Suppressor macrophage treated with lipopolysaccharide for 1 hour (primary cell): ENCODE measurements at regions not wholly inside any gene's neighbourhood (a gene's known extent, or its start where the extent isn't known, plus 50 kb on each side); places are given as distances from the start of the nearest gene placed in this dataset.

ENCODE experiments used
- DNase-seq, 3 donors: peaks; one replicate each; pipeline ENCODE4 v3.0.0-alpha.2; 2020 to 2022

DNA sequence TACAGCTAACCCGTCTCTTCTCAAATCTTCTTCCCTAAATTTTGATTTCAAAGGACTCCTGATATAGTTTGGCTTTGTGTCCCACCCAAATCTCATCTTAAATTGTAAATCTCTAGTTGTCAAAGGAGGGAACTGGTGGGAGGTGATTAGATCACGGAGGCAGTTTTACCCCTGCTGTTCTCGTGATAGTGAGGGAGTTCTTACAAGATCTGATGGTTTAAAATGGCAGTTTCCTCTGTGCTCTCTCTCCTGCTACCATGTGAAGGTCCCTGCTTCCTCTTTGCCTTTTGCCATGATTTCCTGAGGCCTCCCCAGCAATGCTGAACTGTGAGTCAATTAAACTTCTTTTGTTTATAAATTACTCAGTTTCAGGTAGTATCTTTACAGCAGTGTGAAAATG is 269.3 kb downstream of the POLR1F start:
- DNase-seq, result peak; percentile 10 to 36 (median 15)

DNA sequence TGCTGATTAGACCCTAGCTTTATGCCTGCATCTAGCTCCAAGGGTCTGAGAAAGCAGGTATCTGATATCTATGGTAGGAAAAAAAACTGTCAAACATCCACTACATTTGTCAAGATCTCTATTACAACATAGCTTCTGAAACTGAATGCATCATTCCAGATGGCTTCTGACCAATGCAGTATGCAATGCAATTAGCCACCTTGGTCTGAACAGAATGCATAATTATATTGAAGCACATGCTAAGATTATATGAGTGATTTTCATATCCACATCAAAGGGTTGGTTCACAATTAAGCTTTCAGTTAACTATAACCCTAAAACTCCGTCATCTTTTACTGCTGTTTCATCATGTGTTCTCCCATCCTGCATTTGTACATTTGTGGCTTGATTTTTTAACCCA is 271.4 kb downstream of the POLR1F start:
- no peak for DNase-seq

DNA sequence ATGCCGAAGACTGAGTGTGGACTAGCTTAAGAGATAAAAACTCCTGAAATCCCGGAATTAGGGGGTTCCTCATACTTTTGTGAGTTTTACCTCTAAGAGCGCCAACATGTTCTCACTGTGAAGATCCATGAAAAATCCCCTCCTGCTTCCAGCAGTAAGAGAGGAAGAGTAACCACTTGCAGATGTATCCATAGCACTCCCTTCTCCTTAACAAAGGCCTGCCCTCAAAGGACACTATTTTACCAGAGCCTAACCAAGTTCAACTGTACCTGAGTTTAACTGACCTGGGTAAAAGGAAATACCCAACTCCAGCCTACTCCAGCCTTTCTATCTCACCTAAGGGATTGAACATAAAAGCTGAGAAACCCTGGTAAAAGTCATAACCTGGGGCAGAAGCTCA is 280.9 kb downstream of the POLR1F start:
- no peak for DNase-seq

DNA sequence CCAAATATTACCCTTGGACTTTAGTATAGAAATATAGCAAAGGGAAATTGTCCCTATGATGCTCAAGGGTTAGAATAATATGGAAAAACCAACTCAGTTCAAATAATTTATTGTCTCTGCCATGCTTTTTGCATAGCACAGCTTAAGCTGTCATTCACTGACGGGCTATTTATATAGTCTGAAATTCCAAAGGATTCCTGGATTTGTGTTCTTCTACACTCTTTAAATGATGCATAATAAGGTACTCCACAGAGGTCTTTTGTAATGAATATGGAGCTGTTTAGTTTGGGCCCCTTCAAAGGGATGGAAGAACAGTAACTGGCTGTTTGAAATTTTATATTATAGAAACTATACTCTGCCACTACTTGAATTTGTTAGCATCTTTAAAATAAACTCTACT is 276.6 kb upstream of the FERD3L start:
- no peak for DNase-seq

DNA sequence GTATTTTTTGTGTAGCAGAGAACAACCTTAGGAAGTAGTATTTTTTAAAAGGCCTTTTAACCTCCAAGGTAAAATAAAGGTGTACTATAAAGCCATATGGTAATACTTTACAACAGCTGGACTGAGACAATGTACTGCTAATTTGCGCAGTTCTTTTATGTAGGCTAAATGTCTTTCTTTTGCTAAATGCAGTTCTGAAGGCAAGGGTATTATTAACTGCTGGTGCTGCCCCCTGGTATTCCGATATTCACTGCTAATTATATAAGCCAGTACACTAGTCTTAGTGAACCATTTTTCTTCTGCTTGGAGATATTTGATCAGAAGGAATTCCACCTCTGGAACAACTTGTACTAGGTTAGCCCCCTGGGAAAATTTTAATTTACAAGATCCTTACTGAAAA is 272.0 kb upstream of the FERD3L start:
- DNase-seq, result no peak

DNA sequence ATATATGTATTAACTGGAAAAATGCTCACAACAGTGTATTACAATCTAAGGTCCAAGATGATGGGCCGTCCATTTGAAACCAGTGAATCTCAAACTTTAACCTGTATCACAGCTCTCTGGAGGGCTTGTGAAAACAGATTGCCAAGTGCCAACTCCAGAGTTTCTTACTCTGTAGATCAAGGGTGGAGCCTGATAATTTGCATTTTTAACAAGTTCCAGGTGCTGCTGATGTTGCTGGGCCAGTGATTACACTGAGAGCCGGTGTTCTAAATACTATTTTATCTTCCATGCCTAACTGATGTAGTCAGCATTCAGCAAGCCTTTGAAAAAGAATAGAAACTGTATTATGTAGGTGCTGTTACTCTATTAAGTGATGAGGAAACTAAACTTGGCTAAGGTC is 269.9 kb upstream of the FERD3L start:
- DNase-seq, result no peak

DNA sequence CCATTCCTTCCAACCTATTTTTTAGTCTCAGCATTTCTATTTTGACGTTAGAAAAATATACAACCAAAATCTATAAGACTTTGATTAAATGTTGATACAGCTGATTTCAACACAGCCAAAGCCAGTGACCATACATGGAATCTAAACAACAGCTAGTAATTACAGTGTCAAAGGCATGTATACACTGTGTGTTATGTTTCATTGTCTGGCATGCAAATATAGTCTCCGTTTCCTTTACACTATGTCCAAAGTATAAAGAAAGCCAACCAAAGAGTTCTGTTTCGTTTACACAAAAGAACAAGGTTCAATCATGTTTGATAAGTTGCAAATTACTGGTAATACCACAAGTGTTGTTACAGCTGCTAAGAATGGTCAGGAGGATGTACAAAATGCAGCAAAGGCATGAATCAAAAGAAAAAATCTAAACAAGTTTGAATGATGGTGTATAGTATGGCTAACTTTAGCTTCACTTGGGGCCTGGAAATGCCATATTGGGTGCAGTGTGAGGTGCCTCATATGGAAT is 268.3 kb upstream of the FERD3L start:
- no peak for DNase-seq

DNA sequence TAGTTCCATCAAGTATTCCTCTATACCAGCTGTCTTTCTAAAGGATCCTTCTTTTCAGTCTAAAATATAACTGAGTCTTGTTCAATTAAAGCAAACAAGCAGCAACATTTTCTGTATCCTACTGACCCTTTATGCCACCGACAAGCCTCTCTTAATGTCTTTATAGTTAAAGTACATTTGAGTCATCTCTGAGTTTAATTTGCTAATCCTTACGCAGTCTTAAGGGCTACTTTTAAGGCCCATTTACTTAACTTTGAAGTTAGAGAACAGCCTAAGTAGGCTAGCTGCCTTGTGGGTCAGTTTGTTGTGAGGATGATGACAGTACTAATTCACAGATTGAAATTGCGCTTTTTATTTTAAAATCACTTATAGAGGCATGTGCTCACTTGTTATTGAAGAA is 265.5 kb upstream of the FERD3L start:
- no peak for DNase-seq

DNA sequence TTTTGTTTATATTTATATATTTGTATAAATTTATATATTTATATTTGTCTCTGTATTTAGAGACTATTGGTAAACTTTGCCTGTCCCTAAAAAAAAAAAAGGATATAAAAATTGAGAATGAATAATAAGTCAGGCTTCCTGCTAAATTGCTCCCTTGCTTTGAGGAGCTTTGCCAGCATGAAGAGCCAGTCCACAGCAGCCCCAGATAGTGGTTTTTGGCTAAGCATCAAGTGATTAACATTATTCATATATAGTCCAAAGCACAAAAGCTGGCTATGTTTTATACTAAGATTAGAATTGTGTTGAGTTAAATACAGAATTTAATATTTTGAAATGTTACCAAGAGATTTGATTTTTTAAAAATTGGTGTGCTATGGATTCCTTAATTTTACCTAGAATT is 264.9 kb upstream of the FERD3L start:
- no peak for DNase-seq

DNA sequence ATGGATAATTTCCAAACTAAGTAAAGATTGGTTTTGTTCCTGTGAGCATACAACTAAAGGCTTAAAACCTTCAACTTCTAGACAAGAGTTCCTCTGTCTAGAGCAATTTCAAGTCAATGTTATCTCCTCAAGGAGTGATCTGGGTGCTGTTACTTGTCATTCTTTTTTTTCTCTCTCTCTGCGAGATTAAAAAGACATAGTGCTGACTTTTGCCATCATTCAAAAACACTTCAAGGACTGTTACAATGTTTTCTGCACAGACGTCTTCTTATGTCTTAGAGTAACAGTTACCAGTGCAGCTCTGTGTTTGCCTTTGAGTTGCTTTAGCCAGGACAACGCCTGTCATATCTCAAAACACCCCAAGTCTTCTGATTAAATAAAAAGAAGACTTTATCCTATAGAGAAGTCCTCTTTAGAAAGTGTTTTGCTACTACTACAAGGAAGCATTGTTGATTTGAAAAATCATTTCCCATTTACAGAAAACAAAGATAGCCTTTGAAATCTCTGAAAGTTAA is 263.5 kb upstream of the FERD3L start:
- DNase-seq, result no peak

DNA sequence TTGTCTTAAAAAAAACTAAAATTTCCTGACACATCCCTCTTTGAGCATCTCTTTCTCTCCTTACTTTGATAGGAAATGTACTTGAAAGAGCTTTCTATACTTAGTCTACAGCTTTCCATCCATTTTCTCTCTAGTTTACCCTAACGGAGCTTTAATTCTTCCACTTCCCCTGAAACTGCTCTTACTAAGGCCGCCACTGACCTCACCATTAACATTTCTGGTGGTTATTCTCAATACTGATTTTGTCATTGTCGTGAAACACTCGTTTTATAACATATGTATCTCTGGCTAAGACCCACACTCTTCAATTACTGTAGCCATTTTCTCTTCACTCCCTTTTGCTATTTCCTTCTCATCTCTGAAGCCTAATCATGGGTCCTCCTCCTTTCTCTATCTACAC is 262.0 kb upstream of the FERD3L start:
- DNase-seq, result no peak

DNA sequence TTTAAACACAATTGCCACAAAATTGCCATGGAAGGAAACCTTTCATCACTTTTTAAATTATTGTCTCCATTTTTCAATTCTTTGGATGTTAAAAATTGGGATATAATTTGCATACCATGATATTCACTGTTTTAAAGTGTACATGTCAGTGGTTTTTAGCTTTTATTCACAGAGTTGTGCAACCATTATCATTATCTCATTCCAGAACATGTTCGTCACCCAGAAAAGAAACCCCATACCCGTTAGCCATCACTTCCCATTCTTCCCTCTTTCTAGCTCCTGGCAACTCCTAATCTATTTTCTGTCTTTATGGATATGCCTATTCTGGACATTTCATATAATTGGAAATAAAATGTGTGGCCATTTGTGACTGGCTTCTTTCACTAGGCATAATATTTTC is 260.3 kb upstream of the FERD3L start:
- peak; percentile 50 to 75 (median 67) for DNase-seq

DNA sequence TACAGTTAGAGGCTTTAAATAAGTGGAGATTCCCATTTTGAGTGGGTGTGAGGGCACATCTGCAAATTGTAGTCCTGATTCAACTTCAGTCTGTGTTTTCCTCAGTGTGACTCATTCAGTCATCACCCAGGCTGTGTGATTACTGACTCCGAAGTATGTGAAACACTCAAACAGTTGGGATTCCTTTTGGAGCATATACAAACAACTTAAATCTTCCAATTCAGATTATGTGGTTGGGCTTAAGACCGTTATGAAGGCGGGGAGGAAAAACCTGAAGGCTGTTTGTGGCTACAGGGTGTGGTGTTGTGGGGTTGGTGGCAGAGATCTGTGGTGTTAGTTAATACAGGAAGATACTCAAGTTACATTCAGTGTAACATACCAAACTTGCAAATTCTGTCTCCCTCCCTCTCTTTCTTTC is 259.7 kb upstream of the FERD3L start:
- DNase-seq, result peak; percentile 79 to 95 (median 92)

DNA sequence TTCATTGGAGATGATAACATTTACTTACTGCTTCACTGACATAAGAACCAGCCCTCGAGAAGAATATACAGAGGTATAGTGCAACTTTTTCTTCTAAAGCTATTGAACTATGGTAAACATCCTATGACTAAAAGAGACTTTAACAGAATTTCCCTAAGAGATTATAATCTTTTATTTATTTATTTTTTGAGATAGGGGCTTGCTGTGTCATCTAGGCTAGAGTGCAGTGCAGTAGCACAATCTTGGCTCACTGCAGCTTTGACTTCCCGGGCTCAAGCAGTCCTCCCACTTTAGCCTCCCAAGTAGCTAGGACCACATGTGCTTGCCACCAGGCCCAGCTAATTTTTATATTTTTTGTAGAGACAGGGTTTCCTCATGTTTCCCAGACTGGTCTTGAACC is 258.5 kb upstream of the FERD3L start:
- no peak for DNase-seq

DNA sequence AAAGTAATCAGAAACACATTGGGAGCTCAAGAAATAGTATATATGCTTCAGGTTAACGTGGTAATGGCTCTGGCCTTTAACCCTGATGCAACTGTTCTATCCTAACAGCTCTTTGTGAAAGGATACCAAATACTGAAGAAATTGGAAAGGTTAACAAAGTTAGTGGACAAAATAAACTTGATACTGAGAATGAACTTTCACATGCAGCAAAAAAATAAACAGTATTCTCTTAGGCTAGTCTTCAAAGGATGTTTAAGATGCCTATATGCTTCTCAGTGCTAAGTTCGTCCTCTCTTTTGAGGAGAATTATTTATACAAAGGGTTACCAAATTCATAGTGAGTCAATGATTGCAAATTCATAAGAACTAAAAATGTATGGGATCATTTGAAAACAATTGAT is 256.2 kb upstream of the FERD3L start:
- no peak for DNase-seq

DNA sequence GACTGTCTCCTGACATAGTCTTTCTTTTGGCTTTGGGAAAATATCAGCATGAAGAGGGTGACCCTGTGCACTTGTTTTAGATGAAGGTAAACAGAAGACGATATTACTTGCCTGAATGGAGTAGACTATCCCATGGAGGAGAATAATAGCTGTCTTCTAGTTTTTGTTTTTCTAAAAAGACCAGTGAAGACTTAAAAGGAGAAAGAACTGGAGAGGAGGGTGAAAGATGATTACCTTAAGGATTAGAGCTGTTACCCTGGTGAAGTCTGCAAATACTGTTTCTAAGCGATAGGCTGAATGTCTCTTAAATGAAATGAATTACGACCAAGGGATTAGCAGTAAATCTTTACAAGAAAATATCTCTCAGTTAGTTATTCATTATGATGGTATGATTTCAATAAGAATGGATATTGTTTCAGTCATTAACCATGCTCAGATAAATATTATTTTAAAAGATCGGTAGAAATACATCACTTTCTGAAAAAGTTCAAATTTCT is 255.6 kb upstream of the FERD3L start:
- DNase-seq, result no peak

DNA sequence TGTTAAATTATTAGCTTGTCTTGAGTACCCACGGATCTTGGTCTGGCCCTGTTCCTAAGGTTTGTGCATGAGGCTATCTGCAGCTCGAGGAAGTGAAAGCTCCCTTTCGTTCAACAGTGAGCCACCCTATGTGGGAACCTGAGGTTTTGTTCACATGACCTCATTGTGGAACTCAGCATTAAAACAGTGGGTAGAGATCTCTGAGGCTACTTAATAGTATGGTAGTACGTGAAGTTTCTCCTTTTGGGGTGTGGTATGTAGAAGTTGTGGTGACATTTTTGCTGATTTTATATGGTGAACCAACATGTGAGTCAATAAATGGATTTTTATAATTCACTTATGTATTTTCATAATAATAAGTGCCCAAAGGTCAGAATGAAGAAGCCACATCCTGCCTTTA is 252.7 kb upstream of the FERD3L start:
- peak; percentile 71 to 86 (median 81) for DNase-seq

DNA sequence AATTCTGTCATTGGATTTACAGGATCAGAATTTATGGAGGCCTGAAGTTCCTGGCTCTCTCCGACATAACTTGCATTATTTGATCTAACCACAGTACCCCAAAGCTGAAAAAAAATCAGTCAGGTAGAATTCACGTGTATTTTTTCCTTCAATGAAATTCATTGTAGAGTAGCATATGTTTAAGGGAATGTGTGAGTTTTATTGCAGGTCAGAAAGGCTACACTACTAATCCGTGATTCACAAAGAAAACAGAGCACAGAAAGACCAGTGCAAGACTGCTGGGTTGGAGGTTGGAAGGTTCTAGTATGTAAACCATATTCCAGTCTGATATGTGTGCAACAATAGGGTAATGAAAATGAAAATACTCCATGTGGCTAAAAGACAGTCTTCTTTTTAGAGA is 247.0 kb upstream of the FERD3L start:
- DNase-seq, result no peak

DNA sequence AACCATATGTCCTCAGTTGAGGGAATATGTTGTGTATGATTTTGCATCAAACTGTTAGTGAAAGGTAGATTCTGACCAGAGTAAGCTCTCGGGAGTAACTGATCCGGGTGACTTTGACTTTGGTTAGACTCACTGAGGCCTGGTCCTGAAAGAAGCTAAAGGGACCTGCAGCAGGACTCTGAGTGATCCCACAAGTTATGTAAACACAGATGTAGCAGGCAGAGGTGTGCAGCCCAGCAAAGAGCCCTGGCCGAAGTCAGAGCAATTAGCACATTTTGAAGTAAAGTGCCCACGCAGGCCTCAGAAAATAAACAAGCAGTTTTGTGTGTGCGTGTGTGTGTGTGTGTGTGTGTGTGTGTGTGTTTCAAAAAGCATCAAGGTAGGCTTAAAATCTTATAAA is 245.6 kb upstream of the FERD3L start:
- no peak for DNase-seq

DNA sequence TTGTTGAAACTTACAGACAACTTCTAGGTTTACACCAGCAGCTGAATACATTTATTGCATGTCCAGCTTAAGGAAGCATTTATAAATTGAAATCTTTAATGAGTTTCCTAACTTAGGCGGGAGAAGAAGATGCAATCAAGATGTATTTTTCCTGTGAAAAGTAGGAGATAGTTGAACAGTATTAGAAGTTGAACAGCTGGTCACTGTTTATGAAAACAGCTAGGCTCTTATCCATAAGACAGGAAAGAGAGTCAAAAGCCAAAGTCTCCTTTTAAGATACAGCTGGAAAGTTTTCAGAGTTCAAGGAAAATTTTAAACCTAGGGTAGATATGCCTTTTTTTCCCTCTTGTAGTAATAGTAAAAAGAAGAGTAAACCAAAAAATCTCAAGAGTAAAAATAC is 236.1 kb upstream of the FERD3L start:
- DNase-seq, result no peak

DNA sequence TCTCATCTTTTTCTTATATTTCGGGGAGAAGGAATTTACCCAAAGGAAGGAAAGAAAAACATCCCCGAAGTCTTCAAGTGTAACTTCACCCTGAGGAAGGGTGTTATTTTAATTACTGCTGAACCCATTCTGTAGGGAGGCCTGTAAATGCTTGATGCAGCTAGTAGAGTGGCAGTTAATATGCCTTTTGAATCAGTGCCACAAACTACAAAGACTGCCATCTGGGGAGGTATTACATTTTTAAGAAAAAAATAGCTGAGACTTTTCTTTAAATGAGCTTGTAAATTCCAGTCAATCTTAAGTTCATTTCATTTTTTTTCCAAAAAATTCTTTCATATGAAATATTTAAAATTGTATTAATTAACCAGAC is 233.1 kb upstream of the FERD3L start:
- DNase-seq, result no peak

DNA sequence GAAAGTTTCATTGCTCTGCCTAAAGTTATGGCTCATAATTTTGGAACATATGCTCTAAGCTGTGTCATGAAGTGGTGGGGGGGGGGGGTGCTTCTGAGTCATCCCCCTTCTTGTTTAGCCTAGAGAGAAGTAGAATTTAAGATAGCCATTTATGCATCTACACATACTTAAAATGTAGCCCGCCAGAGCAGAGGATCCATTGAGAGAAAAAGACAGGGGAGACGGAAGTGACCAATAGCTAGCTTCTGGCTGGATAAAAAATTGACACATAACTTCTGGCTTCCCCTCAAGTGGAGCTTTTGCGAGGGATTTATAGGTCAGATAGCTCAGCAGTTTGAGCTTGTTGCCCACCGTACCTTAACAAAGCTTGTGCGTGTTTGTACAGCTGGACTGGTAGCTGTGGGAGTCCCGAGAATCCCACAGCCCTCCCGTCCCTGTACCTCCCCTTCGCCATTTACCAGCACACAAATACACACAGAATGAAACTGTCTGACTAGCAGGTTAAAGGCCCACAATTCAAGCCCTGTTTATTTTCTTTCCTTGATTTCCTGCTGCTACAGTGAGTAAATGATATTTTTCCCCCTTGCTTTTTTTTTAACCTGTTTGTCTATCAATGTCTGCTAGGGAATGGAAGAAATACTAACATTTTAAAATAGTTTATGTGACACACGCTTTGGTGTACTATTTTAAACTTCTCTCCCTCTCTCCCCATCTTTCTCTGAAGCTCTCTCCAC is 232.6 kb upstream of the FERD3L start:
- DNase-seq, result peak in 2 of 3 donors; percentile 9 to 20

DNA sequence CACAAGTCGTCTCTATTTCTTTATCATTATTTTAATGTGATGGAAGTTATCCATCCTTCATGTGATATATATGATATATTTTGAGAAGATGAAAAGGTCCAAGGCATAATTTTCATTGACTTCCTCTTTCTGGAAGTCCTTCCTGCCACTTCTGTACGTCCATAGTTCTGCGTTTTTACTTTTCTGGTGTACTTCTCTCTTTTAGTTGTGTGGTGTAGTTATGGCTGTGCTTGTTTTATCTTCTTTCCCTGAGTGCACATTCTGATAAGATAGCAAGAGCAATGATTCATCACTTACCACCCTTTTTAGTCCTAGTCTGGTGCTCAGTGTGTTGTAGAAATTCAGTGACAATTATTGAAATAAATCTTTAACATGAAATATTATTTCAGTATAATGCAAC is 231.3 kb upstream of the FERD3L start:
- DNase-seq, result peak in 2 of 3 donors; percentile 27

DNA sequence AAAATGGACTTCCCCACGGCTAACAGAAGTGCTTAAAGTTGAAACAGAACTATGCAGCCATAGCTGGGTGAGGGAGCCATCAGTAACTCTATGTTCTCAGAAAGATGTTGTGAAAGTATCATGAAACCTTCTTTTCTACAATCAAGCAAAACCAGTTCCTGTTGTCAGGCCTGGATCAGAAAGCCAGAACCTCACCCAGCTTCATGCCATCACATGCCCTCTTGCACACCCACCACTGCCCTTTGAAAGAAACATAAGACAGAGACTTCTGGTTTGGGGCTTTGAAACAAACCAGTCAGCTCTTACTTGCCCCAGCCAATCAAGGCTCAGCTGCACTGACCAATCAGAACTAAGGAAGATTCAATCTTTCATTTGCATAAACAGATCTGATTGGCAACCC is 230.8 kb upstream of the FERD3L start:
- DNase-seq, result peak in 1 of 3 donors; percentile 8

DNA sequence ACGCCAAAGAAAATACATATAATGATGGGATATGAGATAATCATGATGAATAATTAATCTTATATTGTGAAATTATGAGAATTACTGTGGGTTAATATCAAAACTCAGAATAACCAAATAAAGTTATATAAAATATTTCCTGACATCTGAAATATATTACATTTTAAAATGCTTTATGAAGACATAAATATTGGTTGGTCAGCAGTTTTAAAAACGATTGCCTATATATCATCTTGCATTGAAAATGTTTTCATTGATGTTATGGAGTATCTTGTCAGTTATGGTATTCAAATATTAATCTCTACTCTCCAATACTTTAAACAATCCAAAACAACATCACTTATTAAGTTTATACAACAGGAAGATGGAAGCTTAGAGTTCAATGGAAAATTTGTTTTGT is 228.1 kb upstream of the FERD3L start:
- DNase-seq, result no peak
